ENCODE measurements at regions not wholly inside any gene's neighbourhood (a gene's known extent, or its start where the extent isn't known, plus 50 kb on each side); places are given as distances from the start of the nearest gene placed in this dataset.

DNA sequence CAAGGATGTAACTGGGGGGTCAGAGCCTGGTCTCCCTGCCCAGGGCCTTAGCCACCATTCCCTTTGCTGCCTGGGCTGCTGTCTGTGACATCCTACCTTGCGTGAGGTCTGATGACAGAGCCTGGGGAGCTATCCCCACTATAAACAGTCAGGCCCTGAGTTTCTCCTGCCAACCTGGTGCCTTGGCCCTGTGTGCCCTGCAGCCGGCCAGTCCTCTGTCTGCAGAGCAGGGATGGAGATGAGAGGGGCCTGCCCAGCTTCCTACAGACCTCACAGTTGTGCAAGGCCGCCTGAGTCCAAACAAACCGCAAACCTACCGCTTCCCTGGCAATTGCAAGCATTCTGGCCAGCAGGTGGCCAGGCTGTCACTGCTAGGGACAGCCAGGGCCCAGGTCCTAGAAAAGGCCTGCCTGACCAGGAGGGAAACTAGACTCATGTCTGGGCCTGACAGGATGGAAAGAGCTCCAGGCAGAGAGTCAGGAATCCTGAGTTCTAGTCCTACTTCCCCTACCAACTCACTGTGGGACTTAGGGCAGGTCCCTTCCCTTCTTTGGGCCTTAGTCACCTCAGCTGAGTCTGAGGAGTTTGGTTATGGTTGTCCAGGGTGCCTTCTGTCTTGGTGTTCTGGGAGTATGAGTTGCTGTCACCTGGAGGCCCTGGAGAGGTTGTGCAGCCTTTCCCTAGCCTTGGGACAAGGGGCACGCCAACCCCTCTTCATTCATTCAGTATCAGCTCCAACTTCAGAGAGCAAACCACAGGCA is 86.2 kb downstream of the VEGFA start:
- Histone ChIP-seq H3K4me1 (replicated peaks in 1 of 2; ENCODE audit: control insufficient read depth in 2 of 2, insufficient read depth in 2 of 2, low read length in 2 of 2) (peaks cover 6 to 8% of the 10 kb centered on the region in 2 experiments; a peak in 3 of 5 replicates), H3K9ac (ENCODE audit: insufficient read depth in 1 of 2, low read depth in 2 of 2, low read length in 2 of 2) (peak overlapping the region in 1 of 2 experiments; percentile 66; a peak in 2 of 4 replicates), H3K36me3 (ENCODE audit: control insufficient read depth, insufficient read depth, low read length) (no peaks in the 10 kb centered on the region), H4K20me1 (replicated peaks; ENCODE audit: control insufficient read depth, insufficient read depth, low read length) (no peaks in the 10 kb centered on the region), H3K4me2 (ENCODE audit: insufficient read depth, low read length) (no peak overlapping the region), H3K27ac (ENCODE audit: extremely low read depth, low read depth, low read length) (no peak overlapping the region; the same call in 2 of the 3 replicates), H2AFZ (ENCODE audit: low read depth, low read length) (peak overlapping the region; percentile 83), H3K79me2 (ENCODE audit: control insufficient read depth, insufficient read depth, low read length) (no peaks in the 10 kb centered on the region), H3K27me3 (ENCODE audit: control insufficient read depth in 2 of 2, insufficient read depth in 2 of 2, low read length in 2 of 2) (no peaks in the 10 kb centered on the region), H3K9me1 (ENCODE audit: control insufficient read depth, insufficient read depth, low read length) (no peaks in the 10 kb centered on the region), H3K9me3 (replicated peaks; ENCODE audit: control insufficient read depth, insufficient read depth, low read depth, low read length) (no peaks in the 10 kb centered on the region), H3K4me3 (no peak overlapping the region)
- ATAC-seq (peak; percentile 92), FAIRE-seq (peak; percentile 86), DNase-seq (ENCODE audit: extremely low read depth in 1 of 4, low spot score in 3 of 4) (peak; percentile 66 to 80 (median 72))
- in situ Hi-C loops (cut with MboI) (no loop called here), intact Hi-C loops (cut with micrococcal nuclease) (loop anchor here (1.0 to 5.0 kb wide), 3 partner anchors 71 to 216 kb away; no protein-coding TSS in a partner anchor)
- POLR2A ChIA-PET = interaction anchor here (0.6 to 2.0 kb wide), 13 partner anchors 8 to 227 kb away, joined by 3 to 12 read pairs (median 3); partner anchors contain the start of genes GTPBP2 and VEGFA
- BruUV-seq (replicated peaks) = no TSS peak
- WGBS (ENCODE audit: insufficient coverage, low coverage, missing lambda C conversion rate) = 36% methylated on average over 6 of the region's 6 CpGs
- CTCF ChIA-PET (ENCODE audit: low intra/inter-chr PET ratio) = interaction anchor here (0.6 kb wide), 1 partner anchor 194 kb away, joined by 3 read pairs; no protein-coding TSS in a partner anchor
- TF ChIP-seq ZNF436 (CRISPR knock-in tag; IDR thresholded peaks at IDR 0.05) (no peak), ZBTB1 (CRISPR knock-in tag; IDR thresholded peaks at IDR 0.05; ENCODE audit: borderline replicate concordance, low read depth) (no peak), HMGN3 (IDR thresholded peaks at IDR 0.05; ENCODE audit: borderline replicate concordance, extremely low read depth, insufficient read length, low read depth, low read length) (no peak), ELF2 (CRISPR knock-in tag; IDR thresholded peaks at IDR 0.05) (no peak), ZFP36 (IDR thresholded peaks at IDR 0.05; ENCODE audit: low read depth, low read length, partially characterized antibody) (peak; percentile 15), DMBX1 (CRISPR knock-in tag; IDR thresholded peaks at IDR 0.05; ENCODE audit: borderline replicate concordance) (peak; percentile 88; the same call in 1 of the 2 replicates), RHOXF2B (CRISPR knock-in tag; conservative IDR thresholded peaks at IDR 0.05) (no peak), ZNF24 (IDR thresholded peaks at IDR 0.05) (peak; percentile 51; the same call in 1 of the 2 replicates), ZNF324 (CRISPR knock-in tag; IDR thresholded peaks at IDR 0.05) (no peak), SAP30 (IDR thresholded peaks at IDR 0.05; ENCODE audit: borderline replicate concordance, insufficient read depth, low read depth, low read length, poor library complexity, severe bottlenecking) (no peak), THRAP3 (IDR thresholded peaks at IDR 0.05; ENCODE audit: borderline replicate concordance) (no peak), MAFF (IDR thresholded peaks at IDR 0.05; ENCODE audit: low read length) (no peak), SUPT5H (IDR thresholded peaks at IDR 0.05) (no peak), RBM14 (IDR thresholded peaks at IDR 0.05; ENCODE audit: borderline replicate concordance, insufficient read depth, low read depth, low read length) (no peak), BHLHE40 (IDR thresholded peaks at IDR 0.05; ENCODE audit: low read length) (no peak), CEBPG (CRISPR knock-in tag; IDR thresholded peaks at IDR 0.05) (peak; percentile 82), CEBPG (tag; conservative IDR thresholded peaks at IDR 0.05 in 1 of 2, IDR thresholded peaks at IDR 0.05 in 1 of 2) (peak; percentile 56 to 80; a peak in 3 of 4 replicates), GATAD2B (IDR thresholded peaks at IDR 0.05; ENCODE audit: borderline replicate concordance) (no peak), ZBTB7A (IDR thresholded peaks at IDR 0.05; ENCODE audit: borderline replicate concordance, control insufficient read depth, low read depth, low read length) (0 out of 2 replicates have a peak, but pooled peaks have one; percentile 22), CBFB (CRISPR knock-in tag; IDR thresholded peaks at IDR 0.05) (peak; percentile 90; the same call in 1 of the 2 replicates), SRSF7 (optimal IDR thresholded peaks at IDR 0.05; ENCODE audit: low read depth, low read length) (no peak), GTF2A2 (tag; IDR thresholded peaks at IDR 0.05) (no peak)
- TF ChIP-seq, protein P1, sequence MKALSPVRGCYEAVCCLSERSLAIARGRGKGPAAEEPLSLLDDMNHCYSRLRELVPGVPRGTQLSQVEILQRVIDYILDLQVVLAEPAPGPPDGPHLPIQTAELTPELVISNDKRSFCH (CRISPR knock-in tag; IDR thresholded peaks at IDR 0.05) = no peak
- TF ChIP-seq, protein P1 (tag; IDR thresholded peaks at IDR 0.05) = no peak

Measured in K562 (cell line).